ENCODE measurements at regions not wholly inside any gene's neighbourhood (a gene's known extent, or its start where the extent isn't known, plus 50 kb on each side); places are given as distances from the start of the nearest gene placed in this dataset.

- intact Hi-C loops (cut with DNase I) = no loop called here
- TF ChIP-seq POLR2A (IDR thresholded peaks at IDR 0.05) = no peak
- no peak for TF ChIP-seq CTCF (IDR thresholded peaks at IDR 0.05)
- 75 to 100% (median 81%) methylated on average over 1 to 3 of the region's 3 CpGs for WGBS, 4 donors
- H3K36me3 ChIP-seq (replicated peaks in 1 of 2) = no peaks in the 10 kb centered on the region
- no peak overlapping the region for H3K27ac ChIP-seq
- H3K27me3 ChIP-seq = peaks cover 4% of the 10 kb centered on the region
- H3K4me1 ChIP-seq (replicated peaks in 1 of 2) = no peaks in the 10 kb centered on the region
- H3K9me3 ChIP-seq (replicated peaks in 1 of 3) = no peaks in the 10 kb centered on the region
- no peak for DNase-seq
- H3K4me3 ChIP-seq = no peak overlapping the region
Observed at GRCh38 chr17:34710226-34710625, 130.8 kb downstream of the TMEM132E start.

DNA sequence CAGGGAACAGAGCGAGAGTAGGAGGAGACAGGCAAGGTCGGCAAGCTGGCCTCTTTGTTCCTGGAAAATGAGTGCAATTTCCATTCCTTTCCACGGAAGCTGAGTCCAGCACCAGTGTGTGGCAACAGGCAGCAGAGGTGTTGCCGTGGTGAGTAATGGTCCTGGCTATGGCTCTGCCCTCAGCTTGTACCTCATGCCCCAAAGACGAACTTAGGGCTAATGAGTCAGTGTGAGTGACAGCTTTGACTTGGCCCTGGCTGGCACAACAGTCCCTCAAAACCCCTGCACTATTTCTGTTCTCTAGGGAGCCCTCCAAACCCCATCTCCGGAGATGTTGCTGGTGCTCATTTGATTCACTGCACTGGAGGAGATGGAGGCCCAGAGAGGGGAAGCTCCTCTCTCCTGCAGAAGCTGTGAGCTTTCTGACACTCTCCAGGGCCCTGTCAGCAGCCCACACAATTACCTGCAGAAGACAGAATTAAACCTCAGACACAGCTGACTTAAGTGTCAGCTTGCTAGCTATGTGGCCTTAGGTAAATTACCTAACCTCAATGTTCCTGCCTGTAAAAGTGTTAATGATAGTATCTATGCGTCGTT lies 129.9 kb downstream of the TMEM132E start:
- Histone ChIP-seq H3K4me3 (no peak overlapping the region), H3K27me3 (peaks cover 4% of the 10 kb centered on the region), H3K27ac (no peak overlapping the region), H3K36me3 (replicated peaks in 1 of 2) (no peaks in the 10 kb centered on the region), H3K9me3 (replicated peaks in 1 of 3) (no peaks in the 10 kb centered on the region), H3K4me1 (replicated peaks in 1 of 2) (no peaks in the 10 kb centered on the region)
- TF ChIP-seq CTCF (IDR thresholded peaks at IDR 0.05) = no peak
- TF ChIP-seq POLR2A (IDR thresholded peaks at IDR 0.05) = no peak
- WGBS, 4 donors = 29 to 45% (median 30%) methylated on average over 5 to 8 of the region's 8 CpGs
- peak in 1 of 7 donors; percentile 64 for DNase-seq
- intact Hi-C loops (cut with DNase I) = no loop called here

DNA sequence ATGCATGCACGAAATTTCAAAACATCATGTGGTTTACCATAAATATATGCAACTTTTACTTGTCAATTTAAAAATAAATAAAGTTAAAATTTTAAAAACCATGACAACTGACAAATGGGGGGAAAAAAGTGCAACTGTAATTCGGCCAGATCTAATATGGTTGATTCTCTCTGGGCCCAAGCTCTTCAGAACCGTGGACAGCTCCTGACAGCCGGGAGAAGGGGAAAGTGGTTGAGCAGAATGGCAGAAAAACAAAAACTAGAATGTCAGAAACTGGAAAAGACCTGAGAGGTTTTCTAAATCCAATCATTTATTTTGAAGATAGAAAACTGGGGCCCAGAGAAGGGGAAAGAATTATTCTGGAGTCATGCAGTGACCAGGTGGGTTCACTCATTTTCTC lies 126.6 kb downstream of the TMEM132E start:
- H3K4me3 ChIP-seq = no peak overlapping the region
- H3K27ac ChIP-seq = no peak overlapping the region
- no peaks in the 10 kb centered on the region for H3K36me3 ChIP-seq (replicated peaks in 1 of 2)
- no peaks in the 10 kb centered on the region for H3K27me3 ChIP-seq
- WGBS, 4 donors = 3 to 10% (median 8%) methylated on average over 4 of the region's 4 CpGs
- peak in 4 of 7 donors; percentile 11 to 49 (median 42) for DNase-seq
- intact Hi-C loops (cut with DNase I) = no loop called here
- TF ChIP-seq CTCF (IDR thresholded peaks at IDR 0.05) (no peak), POLR2A (IDR thresholded peaks at IDR 0.05) (no peak)
- H3K9me3 ChIP-seq (replicated peaks in 1 of 3) = no peaks in the 10 kb centered on the region
- no peaks in the 10 kb centered on the region for H3K4me1 ChIP-seq (replicated peaks in 1 of 2)

DNA sequence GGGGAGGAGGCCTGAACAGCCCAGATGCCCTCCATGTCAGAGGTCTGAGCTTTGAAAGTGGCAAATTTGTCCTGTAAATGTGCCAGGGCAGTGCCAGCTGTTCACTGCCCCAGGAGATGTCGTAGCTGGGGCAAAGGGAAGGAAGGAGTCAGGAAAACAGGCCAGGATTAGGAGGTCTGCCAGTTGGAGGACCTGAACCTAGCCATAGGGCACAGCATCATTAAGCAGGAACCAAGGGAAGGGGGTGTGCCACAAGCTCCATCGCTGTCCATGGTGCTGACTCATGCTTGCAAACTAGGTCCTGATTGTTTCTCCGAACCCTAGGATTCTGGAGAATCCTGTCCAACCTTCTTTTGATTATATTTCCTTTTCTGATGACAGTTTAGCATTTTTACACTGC lies 124.2 kb downstream of the TMEM132E start:
- peak in 6 of 7 donors; percentile 29 to 67 (median 56) for DNase-seq
- Histone ChIP-seq H3K27ac (no peak overlapping the region), H3K27me3 (no peaks in the 10 kb centered on the region), H3K4me3 (no peak overlapping the region), H3K36me3 (replicated peaks in 1 of 2) (no peaks in the 10 kb centered on the region), H3K4me1 (replicated peaks in 1 of 2) (no peaks in the 10 kb centered on the region), H3K9me3 (replicated peaks in 1 of 3) (no peaks in the 10 kb centered on the region)
- TF ChIP-seq CTCF (IDR thresholded peaks at IDR 0.05) = no peak
- no peak for TF ChIP-seq POLR2A (IDR thresholded peaks at IDR 0.05)
- WGBS, 4 donors = 16 to 28% (median 21%) methylated on average over 3 of the region's 3 CpGs
- intact Hi-C loops (cut with DNase I) = no loop called here
